ENCODE measurements at regions not wholly inside any gene's neighbourhood (a gene's known extent, or its start where the extent isn't known, plus 50 kb on each side); places are given as distances from the start of the nearest gene placed in this dataset.

DNA sequence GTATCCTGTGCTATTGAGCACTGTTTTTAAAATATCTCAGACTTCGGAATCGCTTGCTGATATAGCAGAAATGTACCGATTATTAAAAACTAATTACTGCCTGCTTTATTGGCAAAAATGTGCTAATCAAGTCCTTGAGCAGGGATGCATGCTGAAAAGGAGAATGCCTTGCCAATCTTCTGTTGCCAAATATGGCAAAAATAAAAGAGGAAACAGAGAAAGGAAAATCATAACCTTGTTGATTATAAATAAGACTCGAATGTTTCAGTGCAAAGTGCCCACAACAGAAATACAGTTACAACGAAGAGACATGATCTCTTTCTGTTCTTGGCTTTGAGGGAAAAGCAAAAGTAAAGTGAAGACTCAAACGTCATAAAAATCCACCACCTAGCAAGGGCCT lies 248.5 kb downstream of the TMEM182 start:
- TF ChIP-seq, protein P1, sequence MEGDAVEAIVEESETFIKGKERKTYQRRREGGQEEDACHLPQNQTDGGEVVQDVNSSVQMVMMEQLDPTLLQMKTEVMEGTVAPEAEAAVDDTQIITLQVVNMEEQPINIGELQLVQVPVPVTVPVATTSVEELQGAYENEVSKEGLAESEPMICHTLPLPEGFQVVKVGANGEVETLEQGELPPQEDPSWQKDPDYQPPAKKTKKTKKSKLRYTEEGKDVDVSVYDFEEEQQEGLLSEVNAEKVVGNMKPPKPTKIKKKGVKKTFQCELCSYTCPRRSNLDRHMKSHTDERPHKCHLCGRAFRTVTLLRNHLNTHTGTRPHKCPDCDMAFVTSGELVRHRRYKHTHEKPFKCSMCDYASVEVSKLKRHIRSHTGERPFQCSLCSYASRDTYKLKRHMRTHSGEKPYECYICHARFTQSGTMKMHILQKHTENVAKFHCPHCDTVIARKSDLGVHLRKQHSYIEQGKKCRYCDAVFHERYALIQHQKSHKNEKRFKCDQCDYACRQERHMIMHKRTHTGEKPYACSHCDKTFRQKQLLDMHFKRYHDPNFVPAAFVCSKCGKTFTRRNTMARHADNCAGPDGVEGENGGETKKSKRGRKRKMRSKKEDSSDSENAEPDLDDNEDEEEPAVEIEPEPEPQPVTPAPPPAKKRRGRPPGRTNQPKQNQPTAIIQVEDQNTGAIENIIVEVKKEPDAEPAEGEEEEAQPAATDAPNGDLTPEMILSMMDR (IDR thresholded peaks at IDR 0.05; ENCODE audit: borderline replicate concordance, extremely low read depth, low read length, poor library complexity, severe bottlenecking) = no peak
- no peak for TF ChIP-seq EZH2 (IDR thresholded peaks at IDR 0.05; ENCODE audit: borderline replicate concordance, low read depth, low read length, severe bottlenecking)
